ENCODE measurements at regions not wholly inside any gene's neighbourhood (a gene's known extent, or its start where the extent isn't known, plus 50 kb on each side); places are given as distances from the start of the nearest gene placed in this dataset.
A peak's percentile ranks its signal among the peaks of the same experiment; 100 is the strongest.

DNA sequence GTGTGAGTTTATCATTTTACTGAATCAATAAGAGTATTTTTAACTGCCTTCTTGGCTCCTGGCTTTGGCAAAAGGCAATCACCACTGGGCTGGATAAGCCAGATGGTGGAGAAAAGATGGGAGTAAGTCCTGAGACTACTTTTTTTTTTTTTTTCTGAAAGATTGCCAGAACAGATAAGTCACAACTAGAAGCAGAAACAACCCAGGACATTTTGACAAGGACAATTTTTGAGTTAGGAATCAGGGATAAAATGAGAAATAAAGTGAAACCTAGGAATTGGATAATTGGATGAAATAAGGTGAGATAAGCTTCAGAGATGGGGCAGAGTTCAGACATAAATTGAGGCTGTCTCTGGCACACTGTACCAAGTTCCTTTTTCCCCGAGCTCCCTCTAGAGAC is 471.0 kb downstream of the KLHL13 start:
- TF ChIP-seq, protein P1, sequence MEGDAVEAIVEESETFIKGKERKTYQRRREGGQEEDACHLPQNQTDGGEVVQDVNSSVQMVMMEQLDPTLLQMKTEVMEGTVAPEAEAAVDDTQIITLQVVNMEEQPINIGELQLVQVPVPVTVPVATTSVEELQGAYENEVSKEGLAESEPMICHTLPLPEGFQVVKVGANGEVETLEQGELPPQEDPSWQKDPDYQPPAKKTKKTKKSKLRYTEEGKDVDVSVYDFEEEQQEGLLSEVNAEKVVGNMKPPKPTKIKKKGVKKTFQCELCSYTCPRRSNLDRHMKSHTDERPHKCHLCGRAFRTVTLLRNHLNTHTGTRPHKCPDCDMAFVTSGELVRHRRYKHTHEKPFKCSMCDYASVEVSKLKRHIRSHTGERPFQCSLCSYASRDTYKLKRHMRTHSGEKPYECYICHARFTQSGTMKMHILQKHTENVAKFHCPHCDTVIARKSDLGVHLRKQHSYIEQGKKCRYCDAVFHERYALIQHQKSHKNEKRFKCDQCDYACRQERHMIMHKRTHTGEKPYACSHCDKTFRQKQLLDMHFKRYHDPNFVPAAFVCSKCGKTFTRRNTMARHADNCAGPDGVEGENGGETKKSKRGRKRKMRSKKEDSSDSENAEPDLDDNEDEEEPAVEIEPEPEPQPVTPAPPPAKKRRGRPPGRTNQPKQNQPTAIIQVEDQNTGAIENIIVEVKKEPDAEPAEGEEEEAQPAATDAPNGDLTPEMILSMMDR (conservative IDR thresholded peaks at IDR 0.05), result peak; percentile 25; the same call in 1 of the 2 replicates
- no peak for TF ChIP-seq ZFX (IDR thresholded peaks at IDR 0.05)
